Mammary epithelial cell (primary cell): ENCODE measurements at regions not wholly inside any gene's neighbourhood (a gene's known extent, or its start where the extent isn't known, plus 50 kb on each side); places are given as distances from the start of the nearest gene placed in this dataset.

ENCODE experiments used
- CTCF ChIP-seq, 2 donors: IDR thresholded peaks in 1 of 2; conservative IDR thresholded peaks in 1 of 2; 2 replicates each; pipeline ENCODE4 v1.5.1; 2011 to 2012; ENCODE audit warnings: inconsistent platforms in 2 of 2, low read length in 2 of 2, mild to moderate bottlenecking in 2 of 2, control low read depth in 1 of 2, low read depth in 1 of 2; ENCODE audit not compliant: insufficient read depth in 1 of 2; ENCODE audit errors: extremely low read depth in 1 of 2
- EZH2 ChIP-seq: IDR thresholded peaks from 2 replicates; pipeline ENCODE4 v1.6.1; 2012; ENCODE audit warnings: low read length, inconsistent platforms, borderline replicate concordance

- no peak for TF ChIP-seq CTCF (conservative IDR thresholded peaks at IDR 0.05 in 1 of 2, IDR thresholded peaks at IDR 0.05 in 1 of 2; ENCODE audit: extremely low read depth in 1 of 2, insufficient read depth in 1 of 2, low read depth in 1 of 2, low read length in 2 of 2)
- no peak for TF ChIP-seq EZH2
Measured at GRCh38 chr5:57370376-57370775, 112.2 kb downstream of the ACTBL2 start.
